ENCODE measurements at regions not wholly inside any gene's neighbourhood (a gene's known extent, or its start where the extent isn't known, plus 50 kb on each side); places are given as distances from the start of the nearest gene placed in this dataset.

DNA sequence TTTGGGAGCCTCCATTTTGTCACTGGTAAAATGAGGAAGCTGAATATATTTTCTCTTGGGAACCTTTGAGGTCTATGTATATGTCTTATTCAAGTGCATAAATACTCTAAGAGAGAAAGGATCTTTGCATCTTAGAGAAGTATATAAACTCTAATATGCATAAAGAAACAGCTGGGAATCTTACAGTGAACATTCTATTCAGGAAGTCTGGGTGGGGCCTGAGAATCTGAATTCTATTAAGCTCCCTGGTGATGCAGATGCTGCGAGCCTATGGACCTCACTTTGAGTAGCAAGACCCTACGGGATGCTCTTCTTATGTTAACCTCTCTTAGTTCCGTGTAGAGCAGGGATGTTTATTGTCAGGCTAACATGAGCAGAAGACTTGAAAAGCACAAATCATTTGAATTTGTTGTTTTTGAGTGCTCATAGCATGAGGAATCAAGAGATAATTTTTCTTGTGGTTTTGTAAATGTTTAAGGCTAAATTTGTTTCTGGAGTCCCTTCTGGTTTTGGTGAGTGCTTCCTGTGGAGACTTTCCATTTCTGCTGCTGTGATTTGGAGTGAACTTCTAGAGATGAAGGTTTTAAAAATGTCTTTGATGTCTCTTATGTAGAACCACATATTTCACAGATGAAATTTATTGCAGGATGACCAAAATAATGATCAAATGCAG, 281.2 kb upstream of the JAG1 start:
- no peak overlapping the region for H2AFZ ChIP-seq (ENCODE audit: low read depth)
- H3K4me1 ChIP-seq (ENCODE audit: low read depth, poor library complexity, severe bottlenecking): no peaks in the 10 kb centered on the region
- H4K20me1 ChIP-seq (ENCODE audit: insufficient read depth): no peaks in the 10 kb centered on the region
- TF ChIP-seq, protein P1, sequence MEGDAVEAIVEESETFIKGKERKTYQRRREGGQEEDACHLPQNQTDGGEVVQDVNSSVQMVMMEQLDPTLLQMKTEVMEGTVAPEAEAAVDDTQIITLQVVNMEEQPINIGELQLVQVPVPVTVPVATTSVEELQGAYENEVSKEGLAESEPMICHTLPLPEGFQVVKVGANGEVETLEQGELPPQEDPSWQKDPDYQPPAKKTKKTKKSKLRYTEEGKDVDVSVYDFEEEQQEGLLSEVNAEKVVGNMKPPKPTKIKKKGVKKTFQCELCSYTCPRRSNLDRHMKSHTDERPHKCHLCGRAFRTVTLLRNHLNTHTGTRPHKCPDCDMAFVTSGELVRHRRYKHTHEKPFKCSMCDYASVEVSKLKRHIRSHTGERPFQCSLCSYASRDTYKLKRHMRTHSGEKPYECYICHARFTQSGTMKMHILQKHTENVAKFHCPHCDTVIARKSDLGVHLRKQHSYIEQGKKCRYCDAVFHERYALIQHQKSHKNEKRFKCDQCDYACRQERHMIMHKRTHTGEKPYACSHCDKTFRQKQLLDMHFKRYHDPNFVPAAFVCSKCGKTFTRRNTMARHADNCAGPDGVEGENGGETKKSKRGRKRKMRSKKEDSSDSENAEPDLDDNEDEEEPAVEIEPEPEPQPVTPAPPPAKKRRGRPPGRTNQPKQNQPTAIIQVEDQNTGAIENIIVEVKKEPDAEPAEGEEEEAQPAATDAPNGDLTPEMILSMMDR (conservative IDR thresholded peaks at IDR 0.05; ENCODE audit: low read depth, low read length): no peak
- H3K27me3 ChIP-seq (ENCODE audit: insufficient read depth, low read depth): no peaks in the 10 kb centered on the region
- no peaks in the 10 kb centered on the region for H3K79me2 ChIP-seq (ENCODE audit: insufficient read depth, low read depth)
- no peak overlapping the region for H3K4me3 ChIP-seq (IDR thresholded peaks at IDR 0.05; ENCODE audit: insufficient read depth, low read depth, low read length)
- H3K9ac ChIP-seq: no peak overlapping the region
- no peak overlapping the region for H3K27ac ChIP-seq
- H3K4me2 ChIP-seq: no peak overlapping the region
- H3K36me3 ChIP-seq (ENCODE audit: insufficient read depth): no peaks in the 10 kb centered on the region

DNA sequence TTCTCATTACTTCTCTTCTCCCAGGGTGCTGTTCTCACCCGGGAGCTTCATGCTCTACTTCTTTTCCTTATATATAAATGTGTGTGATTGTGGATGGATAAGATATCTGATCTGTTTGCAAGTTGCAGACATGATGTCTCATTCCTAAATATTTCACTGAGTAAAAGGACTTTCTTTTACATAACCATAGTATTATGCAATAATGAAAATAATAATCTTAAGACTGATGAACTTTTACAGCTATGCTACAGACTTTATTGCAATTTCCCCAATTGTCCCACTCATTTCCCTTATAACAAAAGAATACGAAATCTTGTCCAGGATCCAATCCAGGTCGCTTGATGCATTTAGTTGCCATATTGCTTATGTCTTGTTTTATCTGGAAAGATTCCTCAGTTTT, 284.5 kb upstream of the JAG1 start:
- Histone ChIP-seq H3K27ac (no peak overlapping the region), H3K9ac (no peak overlapping the region), H3K4me1 (ENCODE audit: low read depth, poor library complexity, severe bottlenecking) (no peaks in the 10 kb centered on the region), H4K20me1 (ENCODE audit: insufficient read depth) (no peaks in the 10 kb centered on the region), H3K4me3 (IDR thresholded peaks at IDR 0.05; ENCODE audit: insufficient read depth, low read depth, low read length) (no peak overlapping the region), H3K79me2 (ENCODE audit: insufficient read depth, low read depth) (no peaks in the 10 kb centered on the region), H2AFZ (ENCODE audit: low read depth) (no peak overlapping the region), H3K4me2 (no peak overlapping the region), H3K36me3 (ENCODE audit: insufficient read depth) (no peaks in the 10 kb centered on the region), H3K27me3 (ENCODE audit: insufficient read depth, low read depth) (no peaks in the 10 kb centered on the region)
- TF ChIP-seq, protein P1 (conservative IDR thresholded peaks at IDR 0.05; ENCODE audit: low read depth, low read length): no peak

DNA sequence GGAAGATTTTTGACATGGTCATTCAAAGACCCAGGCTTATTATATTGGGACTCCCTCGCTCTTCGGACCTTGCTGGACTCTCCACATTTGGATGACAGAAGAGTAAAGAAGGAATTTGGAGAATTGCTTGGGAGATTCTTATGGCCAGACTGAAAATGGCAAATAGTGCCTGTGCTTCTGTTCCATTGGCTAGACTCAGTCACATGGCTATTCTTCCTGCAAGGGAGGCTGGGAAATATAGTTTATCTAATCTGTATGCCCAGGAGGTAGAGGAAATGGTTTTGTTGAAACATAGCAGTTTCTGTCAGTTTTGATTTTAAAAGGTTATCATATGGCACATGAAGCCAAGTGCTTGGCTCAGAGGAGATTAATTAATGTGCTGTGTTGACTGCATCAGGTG, 286.6 kb upstream of the JAG1 start:
- TF ChIP-seq, protein P1 (conservative IDR thresholded peaks at IDR 0.05; ENCODE audit: low read depth, low read length): no peak
- no peak overlapping the region for H3K27ac ChIP-seq
- H3K4me3 ChIP-seq (IDR thresholded peaks at IDR 0.05; ENCODE audit: insufficient read depth, low read depth, low read length): no peak overlapping the region
- H4K20me1 ChIP-seq (ENCODE audit: insufficient read depth): no peaks in the 10 kb centered on the region
- no peaks in the 10 kb centered on the region for H3K36me3 ChIP-seq (ENCODE audit: insufficient read depth)
- no peaks in the 10 kb centered on the region for H3K79me2 ChIP-seq (ENCODE audit: insufficient read depth, low read depth)
- H3K4me1 ChIP-seq (ENCODE audit: low read depth, poor library complexity, severe bottlenecking): no peaks in the 10 kb centered on the region
- H3K9ac ChIP-seq: no peak overlapping the region
- H3K4me2 ChIP-seq: no peak overlapping the region
- no peak overlapping the region for H2AFZ ChIP-seq (ENCODE audit: low read depth)
- no peaks in the 10 kb centered on the region for H3K27me3 ChIP-seq (ENCODE audit: insufficient read depth, low read depth)

DNA sequence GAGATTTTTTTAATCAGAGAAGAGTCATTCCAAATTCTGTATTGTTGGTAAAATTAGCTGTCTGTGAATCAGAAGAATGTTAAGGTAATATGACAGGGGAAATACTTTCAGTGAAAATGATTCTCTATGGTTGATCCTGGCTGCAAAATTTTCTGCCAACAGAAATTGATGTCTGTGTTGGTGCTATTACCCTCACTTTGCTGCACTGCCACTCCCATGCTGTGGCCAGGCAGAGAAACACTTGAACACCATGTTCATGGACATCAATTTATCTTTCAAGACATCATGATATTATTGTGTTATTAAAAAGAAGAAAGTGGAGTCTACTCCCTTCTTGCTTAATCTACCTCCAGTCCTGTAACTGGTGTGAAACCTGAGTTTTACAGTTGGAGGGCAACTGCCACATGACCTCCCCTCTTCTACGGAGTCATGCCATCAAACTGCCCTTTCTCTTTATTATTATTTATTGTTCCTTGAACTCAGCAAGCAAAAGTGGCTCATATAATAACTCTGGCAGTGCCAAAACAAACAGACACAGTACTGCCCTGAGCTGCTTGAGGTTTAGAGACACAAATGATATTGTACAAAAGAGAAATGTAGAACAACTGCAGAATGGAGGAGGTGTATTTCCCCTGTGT, 288.0 kb upstream of the JAG1 start:
- H3K9ac ChIP-seq: no peak overlapping the region
- H3K27ac ChIP-seq: no peak overlapping the region
- H2AFZ ChIP-seq (ENCODE audit: low read depth): no peak overlapping the region
- no peak overlapping the region for H3K4me2 ChIP-seq
- no peaks in the 10 kb centered on the region for H3K79me2 ChIP-seq (ENCODE audit: insufficient read depth, low read depth)
- no peaks in the 10 kb centered on the region for H3K36me3 ChIP-seq (ENCODE audit: insufficient read depth)
- H4K20me1 ChIP-seq (ENCODE audit: insufficient read depth): no peaks in the 10 kb centered on the region
- no peak overlapping the region for H3K4me3 ChIP-seq (IDR thresholded peaks at IDR 0.05; ENCODE audit: insufficient read depth, low read depth, low read length)
- H3K27me3 ChIP-seq (ENCODE audit: insufficient read depth, low read depth): no peaks in the 10 kb centered on the region
- TF ChIP-seq, protein P1 (conservative IDR thresholded peaks at IDR 0.05; ENCODE audit: low read depth, low read length): no peak
- no peaks in the 10 kb centered on the region for H3K4me1 ChIP-seq (ENCODE audit: low read depth, poor library complexity, severe bottlenecking)

Data from KMS-11 (cell line).